ENCODE measurements at regions not wholly inside any gene's neighbourhood (a gene's known extent, or its start where the extent isn't known, plus 50 kb on each side); places are given as distances from the start of the nearest gene placed in this dataset.
A peak's percentile ranks its signal among the peaks of the same experiment; 100 is the strongest.
"Not testable (repeated sequence)": the region's sequence is repeated elsewhere in the genome, so short reads cannot be mapped to it uniquely, and the experiment has no call there.

GRCh38 chr4:1567808-1568581 lies 116.1 kb downstream of the FAM53A start:
- Histone ChIP-seq H3K4me1 (peaks cover 32% of the 10 kb centered on the region), H3K4me3 (no peak overlapping the region), H3K4me2 (no peak overlapping the region), H3K27me3 (peaks cover 25% of the 10 kb centered on the region), H3K9me3 (no peaks in the 10 kb centered on the region), H4K20me1 (no peaks in the 10 kb centered on the region; the same call in 1 of the 2 replicates), H3K27ac (no peak overlapping the region), H3K36me3 (no peaks in the 10 kb centered on the region), H3K9ac (no peak overlapping the region)
- TF ChIP-seq Cebpa-rat (IDR thresholded peaks at IDR 0.05), result no peak

GRCh38 chr4:1567519-1567807 lies 116.7 kb downstream of the FAM53A start:
- no peaks in the 10 kb centered on the region; the same call in 1 of the 2 replicates for H4K20me1 ChIP-seq
- H3K9ac ChIP-seq, result no peak overlapping the region
- no peaks in the 10 kb centered on the region for H3K9me3 ChIP-seq
- no peak for TF ChIP-seq Cebpa-rat (IDR thresholded peaks at IDR 0.05)
- H3K27ac ChIP-seq, result no peak overlapping the region
- H3K4me3 ChIP-seq, result no peak overlapping the region
- peaks cover 25% of the 10 kb centered on the region for H3K27me3 ChIP-seq
- H3K4me2 ChIP-seq, result no peak overlapping the region
- H3K36me3 ChIP-seq, result no peaks in the 10 kb centered on the region
- peaks cover 32% of the 10 kb centered on the region for H3K4me1 ChIP-seq

- no peaks in the 10 kb centered on the region for H3K9me3 ChIP-seq
- H3K27ac ChIP-seq, result no peak overlapping the region
- H3K27me3 ChIP-seq, result peaks cover 25% of the 10 kb centered on the region
- H3K4me3 ChIP-seq, result no peak overlapping the region
- no peaks in the 10 kb centered on the region for H3K36me3 ChIP-seq
- H3K4me2 ChIP-seq, result 0 out of 2 replicates have a peak overlapping the region, but pooled peaks have one; percentile 11
- H3K9ac ChIP-seq, result no peak overlapping the region
- H3K4me1 ChIP-seq, result peaks cover 32% of the 10 kb centered on the region
- no peaks in the 10 kb centered on the region; the same call in 1 of the 2 replicates for H4K20me1 ChIP-seq
- no peak for TF ChIP-seq Cebpa-rat (IDR thresholded peaks at IDR 0.05)
Observed at GRCh38 chr4:1566838-1567518, 117.1 kb downstream of the FAM53A start.

GRCh38 chr4:1566301-1566837 lies 117.7 kb downstream of the FAM53A start:
- not testable (repeated sequence) for H3K27ac ChIP-seq, H4K20me1 ChIP-seq, H3K36me3 ChIP-seq, H3K9ac ChIP-seq, H3K4me3 ChIP-seq, H3K9me3 ChIP-seq
- H3K4me1 ChIP-seq, result peaks cover 32% of the 10 kb centered on the region
- H3K27me3 ChIP-seq, result peaks cover 25% of the 10 kb centered on the region
- peak overlapping the region; percentile 73 for H3K4me2 ChIP-seq

- Histone ChIP-seq H3K9ac (no peak overlapping the region), H3K27me3 (peaks cover 25% of the 10 kb centered on the region), H3K36me3 (no peaks in the 10 kb centered on the region), H4K20me1 (no peaks in the 10 kb centered on the region; the same call in 1 of the 2 replicates), H3K9me3 (no peaks in the 10 kb centered on the region), H3K4me1 (peaks cover 32% of the 10 kb centered on the region), H3K4me3 (no peak overlapping the region), H3K27ac (no peak overlapping the region), H3K4me2 (peak overlapping the region; percentile 73)
- no peak for TF ChIP-seq Cebpa-rat (IDR thresholded peaks at IDR 0.05)
Observed at GRCh38 chr4:1565598-1566295, 118.4 kb downstream of the FAM53A start.

GRCh38 chr4:1564535-1565375 lies 119.4 kb downstream of the FAM53A start:
- Histone ChIP-seq H3K4me1 (peaks cover 32% of the 10 kb centered on the region), H4K20me1 (no peaks in the 10 kb centered on the region; the same call in 1 of the 2 replicates), H3K4me3 (no peak overlapping the region), H3K27ac (no peak overlapping the region), H3K36me3 (no peaks in the 10 kb centered on the region), H3K27me3 (peaks cover 25% of the 10 kb centered on the region), H3K9ac (no peak overlapping the region), H3K4me2 (peak overlapping the region; percentile 73), H3K9me3 (no peaks in the 10 kb centered on the region)
- no peak for TF ChIP-seq Cebpa-rat (IDR thresholded peaks at IDR 0.05)

GRCh38 chr4:1563768-1564485 lies 120.2 kb downstream of the FAM53A start:
- Histone ChIP-seq H3K4me3 (no peak overlapping the region), H3K4me2 (peak overlapping the region; percentile 73), H3K36me3 (no peaks in the 10 kb centered on the region), H3K9me3 (no peaks in the 10 kb centered on the region), H3K27ac (no peak overlapping the region), H3K9ac (no peak overlapping the region), H4K20me1 (no peaks in the 10 kb centered on the region; the same call in 1 of the 2 replicates), H3K4me1 (peaks cover 32% of the 10 kb centered on the region), H3K27me3 (peaks cover 20% of the 10 kb centered on the region)
- no peak for TF ChIP-seq Cebpa-rat (IDR thresholded peaks at IDR 0.05)

DNA sequence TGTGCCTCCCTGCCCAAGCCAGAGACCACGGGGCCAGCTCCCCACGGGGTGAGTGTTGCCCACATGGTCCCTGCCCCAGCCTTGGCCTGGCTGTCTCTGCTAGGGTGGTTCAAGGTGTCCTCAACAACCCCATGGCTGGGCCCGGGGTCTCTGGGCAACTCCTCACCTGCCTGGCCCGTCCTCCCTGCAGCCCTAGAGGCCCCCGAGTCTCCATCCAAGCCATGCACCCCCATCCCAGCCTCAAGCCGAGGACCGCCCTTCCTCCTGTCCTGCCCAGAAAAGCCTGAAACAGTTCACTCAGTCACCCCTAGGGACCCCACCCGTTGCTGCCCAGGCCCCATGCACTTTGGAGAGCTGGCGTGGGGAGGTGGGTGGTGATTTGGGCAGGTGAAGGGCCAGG lies 120.9 kb downstream of the FAM53A start:
- Histone ChIP-seq H3K27ac (no peak overlapping the region), H3K9ac (no peak overlapping the region), H3K4me3 (no peak overlapping the region), H3K36me3 (no peaks in the 10 kb centered on the region), H4K20me1 (no peaks in the 10 kb centered on the region; the same call in 1 of the 2 replicates), H3K4me1 (peaks cover 32% of the 10 kb centered on the region), H3K4me2 (no peak overlapping the region), H3K9me3 (no peaks in the 10 kb centered on the region), H3K27me3 (peaks cover 15% of the 10 kb centered on the region)
- no peak for TF ChIP-seq Cebpa-rat (IDR thresholded peaks at IDR 0.05)

All from BLaER1 (cell line).